ENCODE measurements at regions not wholly inside any gene's neighbourhood (a gene's known extent, or its start where the extent isn't known, plus 50 kb on each side); places are given as distances from the start of the nearest gene placed in this dataset.

DNA sequence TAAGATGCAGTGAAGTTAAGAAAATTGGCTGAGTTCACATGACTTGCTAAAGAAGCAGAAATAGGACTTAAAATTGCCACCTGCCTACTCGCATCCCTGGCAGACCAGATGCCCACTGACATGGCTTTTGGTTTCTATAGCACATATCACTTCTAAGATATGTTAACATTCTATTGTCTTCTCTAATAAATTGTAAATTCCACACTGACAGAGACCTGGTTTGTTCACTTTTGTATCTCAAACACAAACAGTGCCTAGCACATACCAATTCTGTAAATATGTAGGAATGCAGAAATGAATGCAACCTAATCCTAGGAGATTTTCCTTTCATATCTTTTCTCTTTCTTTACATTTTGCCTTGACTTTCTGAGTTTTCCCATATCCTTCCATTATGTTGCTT lies 1047.6 kb downstream of the AACS start:
- no peak overlapping the region for H3K27ac ChIP-seq
- TF ChIP-seq ZFX (IDR thresholded peaks at IDR 0.05) = no peak
- TF ChIP-seq, protein P1, sequence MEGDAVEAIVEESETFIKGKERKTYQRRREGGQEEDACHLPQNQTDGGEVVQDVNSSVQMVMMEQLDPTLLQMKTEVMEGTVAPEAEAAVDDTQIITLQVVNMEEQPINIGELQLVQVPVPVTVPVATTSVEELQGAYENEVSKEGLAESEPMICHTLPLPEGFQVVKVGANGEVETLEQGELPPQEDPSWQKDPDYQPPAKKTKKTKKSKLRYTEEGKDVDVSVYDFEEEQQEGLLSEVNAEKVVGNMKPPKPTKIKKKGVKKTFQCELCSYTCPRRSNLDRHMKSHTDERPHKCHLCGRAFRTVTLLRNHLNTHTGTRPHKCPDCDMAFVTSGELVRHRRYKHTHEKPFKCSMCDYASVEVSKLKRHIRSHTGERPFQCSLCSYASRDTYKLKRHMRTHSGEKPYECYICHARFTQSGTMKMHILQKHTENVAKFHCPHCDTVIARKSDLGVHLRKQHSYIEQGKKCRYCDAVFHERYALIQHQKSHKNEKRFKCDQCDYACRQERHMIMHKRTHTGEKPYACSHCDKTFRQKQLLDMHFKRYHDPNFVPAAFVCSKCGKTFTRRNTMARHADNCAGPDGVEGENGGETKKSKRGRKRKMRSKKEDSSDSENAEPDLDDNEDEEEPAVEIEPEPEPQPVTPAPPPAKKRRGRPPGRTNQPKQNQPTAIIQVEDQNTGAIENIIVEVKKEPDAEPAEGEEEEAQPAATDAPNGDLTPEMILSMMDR (conservative IDR thresholded peaks at IDR 0.05) = no peak

DNA sequence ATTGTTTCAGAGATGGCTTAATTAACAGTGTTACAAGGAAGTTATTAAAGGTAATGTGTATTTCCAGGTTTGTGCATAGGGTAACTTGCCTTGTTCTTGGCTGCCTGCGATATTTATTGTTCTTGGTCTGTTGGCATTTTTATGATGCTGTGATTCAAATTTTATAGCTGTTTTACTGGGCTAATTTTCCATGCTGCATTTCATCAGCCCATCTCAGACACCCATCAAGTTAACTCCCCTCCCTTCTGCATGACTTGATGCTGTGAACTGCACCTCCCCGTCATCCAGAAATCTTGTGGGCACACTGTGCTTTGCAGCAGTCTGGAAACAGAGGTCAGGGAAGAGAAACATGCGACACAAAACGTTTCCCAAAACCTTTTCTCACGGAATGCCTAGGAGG lies 1049.2 kb downstream of the AACS start:
- H3K27ac ChIP-seq = no peak overlapping the region
- TF ChIP-seq, protein P1 (conservative IDR thresholded peaks at IDR 0.05) = no peak
- no peak for TF ChIP-seq ZFX (IDR thresholded peaks at IDR 0.05)

DNA sequence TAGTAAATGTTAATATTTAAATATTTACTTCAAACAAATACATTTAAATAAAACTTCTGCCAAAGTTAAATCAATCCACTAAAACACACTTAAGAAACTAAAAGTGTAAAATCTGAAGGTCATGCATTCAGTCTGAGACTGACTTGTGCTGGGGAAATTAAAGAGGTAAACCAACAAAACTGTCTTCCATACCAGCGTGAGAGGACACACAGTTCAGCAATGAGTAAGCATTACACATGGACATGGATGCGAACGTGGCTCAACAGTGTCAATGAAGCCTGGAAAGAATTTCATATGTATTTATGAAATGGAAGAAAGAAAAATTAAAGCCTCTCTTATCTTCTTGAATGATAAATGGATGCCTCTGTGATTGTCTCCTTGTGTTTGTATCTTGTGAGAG lies 1052.3 kb downstream of the AACS start:
- no peak overlapping the region for H3K27ac ChIP-seq
- TF ChIP-seq, protein P1 (conservative IDR thresholded peaks at IDR 0.05) = no peak
- no peak for TF ChIP-seq ZFX (IDR thresholded peaks at IDR 0.05)

DNA sequence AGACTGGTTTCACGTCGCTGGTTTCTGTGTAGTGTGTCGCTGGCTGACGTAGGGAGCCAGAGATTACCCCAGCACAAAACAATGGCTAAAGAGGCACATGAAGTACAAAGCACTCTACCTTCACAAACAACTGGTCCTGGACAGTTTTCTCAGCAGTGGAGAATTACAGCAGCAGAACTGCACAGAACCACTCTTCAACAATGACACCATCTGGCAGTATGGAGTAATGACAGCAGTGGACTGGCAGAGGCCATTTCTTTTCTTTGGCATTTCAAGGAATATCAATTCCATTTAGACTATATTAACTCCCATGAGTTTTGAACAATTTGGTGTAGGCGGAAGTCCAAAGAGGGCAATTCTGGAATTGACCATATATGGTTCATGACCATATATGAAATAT lies 1074.1 kb downstream of the AACS start:
- no peak overlapping the region for H3K27ac ChIP-seq
- TF ChIP-seq, protein P1 (conservative IDR thresholded peaks at IDR 0.05) = peak; percentile 21; the same call in 1 of the 2 replicates
- TF ChIP-seq ZFX (IDR thresholded peaks at IDR 0.05) = no peak

DNA sequence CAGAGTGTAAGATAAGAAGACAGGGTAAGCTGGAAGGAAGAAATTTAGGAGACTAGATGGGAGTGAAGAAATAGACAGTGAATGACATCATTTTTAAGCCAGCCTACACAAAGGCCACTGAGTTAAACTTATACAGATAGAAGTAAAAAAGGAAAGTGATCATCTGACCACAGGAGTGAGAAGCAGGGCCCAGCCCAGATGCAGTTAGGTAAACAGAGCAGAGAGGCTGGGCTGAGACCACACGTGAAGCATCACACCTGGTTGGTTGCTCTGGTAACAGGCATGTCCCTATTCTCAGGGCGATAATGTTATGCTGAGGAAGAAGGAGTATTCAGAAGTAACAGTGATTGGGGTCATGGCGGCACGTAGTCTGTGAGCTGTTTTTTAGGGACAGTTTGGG lies 1079.4 kb downstream of the AACS start:
- no peak overlapping the region for H3K27ac ChIP-seq
- TF ChIP-seq ZFX (IDR thresholded peaks at IDR 0.05) = no peak
- TF ChIP-seq, protein P1 (conservative IDR thresholded peaks at IDR 0.05) = no peak

DNA sequence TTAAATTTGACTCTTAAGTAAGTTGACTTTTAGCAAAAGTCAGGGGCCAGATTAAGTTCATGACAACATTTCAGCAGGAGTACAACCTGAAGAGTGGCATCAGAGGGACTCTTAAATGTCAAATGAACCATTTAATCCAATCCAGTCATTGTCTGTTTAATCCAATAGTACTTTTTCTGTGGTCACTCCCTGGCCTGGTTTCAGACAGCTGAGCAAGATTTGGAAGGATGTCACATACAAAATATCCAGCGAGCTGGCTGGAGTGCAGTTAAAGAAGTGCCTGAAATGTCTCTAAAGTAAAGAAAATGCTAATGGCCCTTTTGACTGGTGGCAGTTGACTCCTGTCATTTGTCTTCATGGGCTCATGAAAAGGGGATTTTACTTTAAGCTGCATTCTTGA lies 1082.1 kb downstream of the AACS start:
- TF ChIP-seq ZFX (IDR thresholded peaks at IDR 0.05) = no peak
- TF ChIP-seq, protein P1 (conservative IDR thresholded peaks at IDR 0.05) = no peak
- no peak overlapping the region for H3K27ac ChIP-seq

DNA sequence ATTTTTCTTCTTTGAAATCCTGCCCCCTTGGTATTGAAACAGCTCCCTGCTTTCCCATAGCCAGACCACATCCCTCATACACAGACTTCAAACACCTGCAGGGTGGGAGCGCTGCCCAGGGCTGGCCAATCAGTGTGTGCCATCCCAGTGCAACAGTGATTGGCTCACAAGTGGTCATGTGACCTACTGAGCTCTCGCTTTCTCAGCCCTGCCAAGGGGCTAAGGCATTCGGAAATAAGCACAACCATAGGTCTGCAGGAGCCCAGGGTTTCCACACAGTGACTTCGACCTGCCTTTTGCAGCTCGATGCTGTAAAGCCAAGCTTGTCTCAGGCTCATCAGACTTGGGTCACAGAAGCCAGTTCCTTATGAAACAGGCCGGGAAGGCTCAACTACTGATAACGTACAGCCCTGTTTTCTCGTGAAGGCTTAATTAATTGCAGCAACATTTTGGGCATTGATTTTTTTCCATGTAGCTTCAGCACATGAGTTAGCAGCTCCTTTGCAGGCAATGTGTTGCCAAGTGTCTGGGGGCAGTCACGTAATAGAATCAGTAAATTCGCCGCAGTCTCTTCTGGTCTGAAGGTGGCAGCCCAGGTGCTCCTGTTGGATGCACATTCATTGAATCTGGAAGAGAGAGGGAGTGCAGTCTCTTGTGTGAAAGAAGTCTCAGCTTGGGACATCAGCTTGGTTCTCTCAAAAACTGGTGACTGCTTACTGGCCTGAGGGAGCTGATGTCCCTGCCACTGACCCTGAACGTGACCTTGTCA lies 1091.8 kb downstream of the AACS start:
- no peak overlapping the region for H3K27ac ChIP-seq
- no peak for TF ChIP-seq ZFX (IDR thresholded peaks at IDR 0.05)
- TF ChIP-seq, protein P1 (conservative IDR thresholded peaks at IDR 0.05) = no peak
